ENCODE measurements at regions not wholly inside any gene's neighbourhood (a gene's known extent, or its start where the extent isn't known, plus 50 kb on each side); places are given as distances from the start of the nearest gene placed in this dataset.

DNA sequence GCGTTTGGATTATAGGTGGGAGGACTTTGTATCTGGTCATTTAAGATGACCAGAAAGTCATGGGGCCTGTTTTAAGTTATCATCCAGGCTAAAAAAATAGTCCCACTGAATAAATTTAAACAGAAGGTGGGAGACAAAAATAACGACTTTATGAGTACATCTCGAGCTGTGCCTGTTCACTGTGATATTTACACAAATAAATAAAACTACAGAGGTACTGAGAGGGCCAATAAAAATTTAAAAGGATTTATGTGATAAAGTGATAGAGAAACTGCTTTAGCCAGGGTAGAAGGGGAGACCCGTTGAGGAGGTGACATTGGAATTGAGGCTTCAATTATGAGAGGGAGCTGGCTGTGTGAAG lies 53.4 kb upstream of the PMEPA1 start:
- H3K27me3 Mint-ChIP-seq (ENCODE audit: insufficient read depth, low read depth, poor library complexity) = peaks cover 7% of the 10 kb centered on the region
- H3K4me1 ChIP-seq (ENCODE audit: insufficient read depth) = no peaks in the 10 kb centered on the region
- no peak overlapping the region for H3K4me3 Mint-ChIP-seq
- no peaks in the 10 kb centered on the region for H3F3A ChIP-seq (replicated peaks; ENCODE audit: low read depth)
- no peaks in the 10 kb centered on the region for H3K9me2 ChIP-seq (ENCODE audit: insufficient read depth)
- no peaks in the 10 kb centered on the region for H3K79me2 ChIP-seq (replicated peaks; ENCODE audit: insufficient read depth)
- no peaks in the 10 kb centered on the region for H3K36me3 ChIP-seq (ENCODE audit: insufficient read depth)
- no peak overlapping the region for H2AFZ ChIP-seq
- DNase-seq (ENCODE audit: low spot score) (no peak), ATAC-seq (no peak)
- H3K4me2 ChIP-seq = no peak overlapping the region
- peaks cover 9% of the 10 kb centered on the region for H3K4me1 Mint-ChIP-seq
- H4K20me1 ChIP-seq (replicated peaks; ENCODE audit: insufficient read depth) = no peaks in the 10 kb centered on the region
- H3K27ac Mint-ChIP-seq = no peak overlapping the region
- no peak overlapping the region for H3K27ac ChIP-seq (ENCODE audit: low read depth)
- TF ChIP-seq ZNF114 (CRISPR knock-in tag; IDR thresholded peaks at IDR 0.05) (no peak), JUNB (IDR thresholded peaks at IDR 0.05; ENCODE audit: unreplicated experiment) (no peak), EZH2phosphoT487 (IDR thresholded peaks at IDR 0.05; ENCODE audit: unreplicated experiment) (no peak), CREB1 (CRISPR knock-in tag; IDR thresholded peaks at IDR 0.05; ENCODE audit: low read depth) (no peak), NANOG (IDR thresholded peaks at IDR 0.05; ENCODE audit: borderline replicate concordance) (no peak), EZH2 (IDR thresholded peaks at IDR 0.05; ENCODE audit: low read depth, unreplicated experiment) (no peak), STAT1 (IDR thresholded peaks at IDR 0.05; ENCODE audit: unreplicated experiment) (no peak), POLR2AphosphoS5 (IDR thresholded peaks at IDR 0.05; ENCODE audit: low read depth) (no peak), ZNF331 (CRISPR knock-in tag; IDR thresholded peaks at IDR 0.05; ENCODE audit: low read depth) (no peak)
- TF ChIP-seq, protein P1, sequence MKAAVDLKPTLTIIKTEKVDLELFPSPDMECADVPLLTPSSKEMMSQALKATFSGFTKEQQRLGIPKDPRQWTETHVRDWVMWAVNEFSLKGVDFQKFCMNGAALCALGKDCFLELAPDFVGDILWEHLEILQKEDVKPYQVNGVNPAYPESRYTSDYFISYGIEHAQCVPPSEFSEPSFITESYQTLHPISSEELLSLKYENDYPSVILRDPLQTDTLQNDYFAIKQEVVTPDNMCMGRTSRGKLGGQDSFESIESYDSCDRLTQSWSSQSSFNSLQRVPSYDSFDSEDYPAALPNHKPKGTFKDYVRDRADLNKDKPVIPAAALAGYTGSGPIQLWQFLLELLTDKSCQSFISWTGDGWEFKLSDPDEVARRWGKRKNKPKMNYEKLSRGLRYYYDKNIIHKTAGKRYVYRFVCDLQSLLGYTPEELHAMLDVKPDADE (IDR thresholded peaks at IDR 0.05) = no peak
- TF ChIP-seq, protein P2, sequence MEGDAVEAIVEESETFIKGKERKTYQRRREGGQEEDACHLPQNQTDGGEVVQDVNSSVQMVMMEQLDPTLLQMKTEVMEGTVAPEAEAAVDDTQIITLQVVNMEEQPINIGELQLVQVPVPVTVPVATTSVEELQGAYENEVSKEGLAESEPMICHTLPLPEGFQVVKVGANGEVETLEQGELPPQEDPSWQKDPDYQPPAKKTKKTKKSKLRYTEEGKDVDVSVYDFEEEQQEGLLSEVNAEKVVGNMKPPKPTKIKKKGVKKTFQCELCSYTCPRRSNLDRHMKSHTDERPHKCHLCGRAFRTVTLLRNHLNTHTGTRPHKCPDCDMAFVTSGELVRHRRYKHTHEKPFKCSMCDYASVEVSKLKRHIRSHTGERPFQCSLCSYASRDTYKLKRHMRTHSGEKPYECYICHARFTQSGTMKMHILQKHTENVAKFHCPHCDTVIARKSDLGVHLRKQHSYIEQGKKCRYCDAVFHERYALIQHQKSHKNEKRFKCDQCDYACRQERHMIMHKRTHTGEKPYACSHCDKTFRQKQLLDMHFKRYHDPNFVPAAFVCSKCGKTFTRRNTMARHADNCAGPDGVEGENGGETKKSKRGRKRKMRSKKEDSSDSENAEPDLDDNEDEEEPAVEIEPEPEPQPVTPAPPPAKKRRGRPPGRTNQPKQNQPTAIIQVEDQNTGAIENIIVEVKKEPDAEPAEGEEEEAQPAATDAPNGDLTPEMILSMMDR (conservative IDR thresholded peaks at IDR 0.05; ENCODE audit: low read depth in 2 of 2) = no peak
- TF ChIP-seq, protein P3, sequence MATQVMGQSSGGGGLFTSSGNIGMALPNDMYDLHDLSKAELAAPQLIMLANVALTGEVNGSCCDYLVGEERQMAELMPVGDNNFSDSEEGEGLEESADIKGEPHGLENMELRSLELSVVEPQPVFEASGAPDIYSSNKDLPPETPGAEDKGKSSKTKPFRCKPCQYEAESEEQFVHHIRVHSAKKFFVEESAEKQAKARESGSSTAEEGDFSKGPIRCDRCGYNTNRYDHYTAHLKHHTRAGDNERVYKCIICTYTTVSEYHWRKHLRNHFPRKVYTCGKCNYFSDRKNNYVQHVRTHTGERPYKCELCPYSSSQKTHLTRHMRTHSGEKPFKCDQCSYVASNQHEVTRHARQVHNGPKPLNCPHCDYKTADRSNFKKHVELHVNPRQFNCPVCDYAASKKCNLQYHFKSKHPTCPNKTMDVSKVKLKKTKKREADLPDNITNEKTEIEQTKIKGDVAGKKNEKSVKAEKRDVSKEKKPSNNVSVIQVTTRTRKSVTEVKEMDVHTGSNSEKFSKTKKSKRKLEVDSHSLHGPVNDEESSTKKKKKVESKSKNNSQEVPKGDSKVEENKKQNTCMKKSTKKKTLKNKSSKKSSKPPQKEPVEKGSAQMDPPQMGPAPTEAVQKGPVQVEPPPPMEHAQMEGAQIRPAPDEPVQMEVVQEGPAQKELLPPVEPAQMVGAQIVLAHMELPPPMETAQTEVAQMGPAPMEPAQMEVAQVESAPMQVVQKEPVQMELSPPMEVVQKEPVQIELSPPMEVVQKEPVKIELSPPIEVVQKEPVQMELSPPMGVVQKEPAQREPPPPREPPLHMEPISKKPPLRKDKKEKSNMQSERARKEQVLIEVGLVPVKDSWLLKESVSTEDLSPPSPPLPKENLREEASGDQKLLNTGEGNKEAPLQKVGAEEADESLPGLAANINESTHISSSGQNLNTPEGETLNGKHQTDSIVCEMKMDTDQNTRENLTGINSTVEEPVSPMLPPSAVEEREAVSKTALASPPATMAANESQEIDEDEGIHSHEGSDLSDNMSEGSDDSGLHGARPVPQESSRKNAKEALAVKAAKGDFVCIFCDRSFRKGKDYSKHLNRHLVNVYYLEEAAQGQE (IDR thresholded peaks at IDR 0.05; ENCODE audit: unreplicated experiment) = no peak
- TF ChIP-seq, protein P4, sequence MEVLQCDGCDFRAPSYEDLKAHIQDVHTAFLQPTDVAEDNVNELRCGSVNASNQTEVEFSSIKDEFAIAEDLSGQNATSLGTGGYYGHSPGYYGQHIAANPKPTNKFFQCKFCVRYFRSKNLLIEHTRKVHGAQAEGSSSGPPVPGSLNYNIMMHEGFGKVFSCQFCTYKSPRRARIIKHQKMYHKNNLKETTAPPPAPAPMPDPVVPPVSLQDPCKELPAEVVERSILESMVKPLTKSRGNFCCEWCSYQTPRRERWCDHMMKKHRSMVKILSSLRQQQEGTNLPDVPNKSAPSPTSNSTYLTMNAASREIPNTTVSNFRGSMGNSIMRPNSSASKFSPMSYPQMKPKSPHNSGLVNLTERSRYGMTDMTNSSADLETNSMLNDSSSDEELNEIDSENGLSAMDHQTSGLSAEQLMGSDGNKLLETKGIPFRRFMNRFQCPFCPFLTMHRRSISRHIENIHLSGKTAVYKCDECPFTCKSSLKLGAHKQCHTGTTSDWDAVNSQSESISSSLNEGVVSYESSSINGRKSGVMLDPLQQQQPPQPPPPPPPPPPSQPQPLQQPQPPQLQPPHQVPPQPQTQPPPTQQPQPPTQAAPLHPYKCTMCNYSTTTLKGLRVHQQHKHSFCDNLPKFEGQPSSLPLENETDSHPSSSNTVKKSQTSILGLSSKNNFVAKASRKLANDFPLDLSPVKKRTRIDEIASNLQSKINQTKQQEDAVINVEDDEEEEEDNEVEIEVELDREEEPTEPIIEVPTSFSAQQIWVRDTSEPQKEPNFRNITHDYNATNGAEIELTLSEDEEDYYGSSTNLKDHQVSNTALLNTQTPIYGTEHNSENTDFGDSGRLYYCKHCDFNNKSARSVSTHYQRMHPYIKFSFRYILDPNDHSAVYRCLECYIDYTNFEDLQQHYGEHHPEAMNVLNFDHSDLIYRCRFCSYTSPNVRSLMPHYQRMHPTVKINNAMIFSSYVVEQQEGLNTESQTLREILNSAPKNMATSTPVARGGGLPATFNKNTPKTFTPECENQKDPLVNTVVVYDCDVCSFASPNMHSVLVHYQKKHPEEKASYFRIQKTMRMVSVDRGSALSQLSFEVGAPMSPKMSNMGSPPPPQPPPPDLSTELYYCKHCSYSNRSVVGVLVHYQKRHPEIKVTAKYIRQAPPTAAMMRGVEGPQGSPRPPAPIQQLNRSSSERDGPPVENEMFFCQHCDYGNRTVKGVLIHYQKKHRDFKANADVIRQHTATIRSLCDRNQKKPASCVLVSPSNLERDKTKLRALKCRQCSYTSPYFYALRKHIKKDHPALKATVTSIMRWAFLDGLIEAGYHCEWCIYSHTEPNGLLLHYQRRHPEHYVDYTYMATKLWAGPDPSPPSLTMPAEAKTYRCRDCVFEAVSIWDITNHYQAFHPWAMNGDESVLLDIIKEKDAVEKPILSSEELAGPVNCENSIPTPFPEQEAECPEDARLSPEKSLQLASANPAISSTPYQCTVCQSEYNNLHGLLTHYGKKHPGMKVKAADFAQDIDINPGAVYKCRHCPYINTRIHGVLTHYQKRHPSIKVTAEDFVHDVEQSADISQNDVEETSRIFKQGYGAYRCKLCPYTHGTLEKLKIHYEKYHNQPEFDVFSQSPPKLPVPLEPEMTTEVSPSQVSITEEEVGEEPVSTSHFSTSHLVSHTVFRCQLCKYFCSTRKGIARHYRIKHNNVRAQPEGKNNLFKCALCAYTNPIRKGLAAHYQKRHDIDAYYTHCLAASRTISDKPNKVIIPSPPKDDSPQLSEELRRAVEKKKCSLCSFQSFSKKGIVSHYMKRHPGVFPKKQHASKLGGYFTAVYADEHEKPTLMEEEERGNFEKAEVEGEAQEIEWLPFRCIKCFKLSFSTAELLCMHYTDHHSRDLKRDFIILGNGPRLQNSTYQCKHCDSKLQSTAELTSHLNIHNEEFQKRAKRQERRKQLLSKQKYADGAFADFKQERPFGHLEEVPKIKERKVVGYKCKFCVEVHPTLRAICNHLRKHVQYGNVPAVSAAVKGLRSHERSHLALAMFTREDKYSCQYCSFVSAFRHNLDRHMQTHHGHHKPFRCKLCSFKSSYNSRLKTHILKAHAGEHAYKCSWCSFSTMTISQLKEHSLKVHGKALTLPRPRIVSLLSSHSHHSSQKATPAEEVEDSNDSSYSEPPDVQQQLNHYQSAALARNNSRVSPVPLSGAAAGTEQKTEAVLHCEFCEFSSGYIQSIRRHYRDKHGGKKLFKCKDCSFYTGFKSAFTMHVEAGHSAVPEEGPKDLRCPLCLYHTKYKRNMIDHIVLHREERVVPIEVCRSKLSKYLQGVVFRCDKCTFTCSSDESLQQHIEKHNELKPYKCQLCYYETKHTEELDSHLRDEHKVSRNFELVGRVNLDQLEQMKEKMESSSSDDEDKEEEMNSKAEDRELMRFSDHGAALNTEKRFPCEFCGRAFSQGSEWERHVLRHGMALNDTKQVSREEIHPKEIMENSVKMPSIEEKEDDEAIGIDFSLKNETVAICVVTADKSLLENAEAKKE (CRISPR knock-in tag; IDR thresholded peaks at IDR 0.05) = no peak
- H3K36me3 Mint-ChIP-seq (ENCODE audit: low read depth) = no peaks in the 10 kb centered on the region; the same call in 2 of the 3 replicates
- H3K4me3 ChIP-seq = no peak overlapping the region
- H3K9me3 Mint-ChIP-seq = peaks cover 6% of the 10 kb centered on the region; the same call in 2 of the 3 replicates
- no peaks in the 10 kb centered on the region for H3K27me3 ChIP-seq (ENCODE audit: insufficient read depth)
